HL-60 (cell line): ENCODE measurements at regions not wholly inside any gene's neighbourhood (a gene's known extent, or its start where the extent isn't known, plus 50 kb on each side); places are given as distances from the start of the nearest gene placed in this dataset.

Source experiments
- CTCF ChIP-seq: IDR thresholded peaks from one replicate; pipeline ENCODE4 v1.5.1; 2011; ENCODE audit warnings: low read length, control low read depth, inconsistent platforms; ENCODE audit not compliant: insufficient read depth
- REST ChIP-seq: IDR thresholded peaks from 2 replicates; pipeline ENCODE4 v1.6.1; 2012; ENCODE audit warnings: low read depth; ENCODE audit not compliant: insufficient replicate concordance

- no peak for TF ChIP-seq CTCF
- TF ChIP-seq REST, result no peak
Observed at GRCh38 chr12:114291389-114292060, 114.4 kb downstream of the TBX5 start.
